Vagina (tissue), 2 donors: ENCODE measurements at regions not wholly inside any gene's neighbourhood (a gene's known extent, or its start where the extent isn't known, plus 50 kb on each side); places are given as distances from the start of the nearest gene placed in this dataset.

Source experiments
- CTCF ChIP-seq, 3 experiments: fragments of 450-650 bp in 2 of 3; fragments of 200-600 bp in 1 of 3; sonication (generic) in 1 of 3; IDR thresholded peaks; one replicate each; pipeline ENCODE4 v1.5.1; 2017 to 2019; ENCODE audit warnings: antibody characterized with exemption in 3 of 3, mild to moderate bottlenecking in 2 of 3, moderate library complexity in 2 of 3
- POLR2A ChIP-seq, 2 donors: fragments of 450-650 bp; IDR thresholded peaks; one replicate each; pipeline ENCODE4 v1.6.1; 2017; ENCODE audit warnings: antibody characterized with exemption in 2 of 2, mild to moderate bottlenecking in 2 of 2, moderate library complexity in 2 of 2

GRCh38 chr4:38605753-38606586 lies 58.0 kb upstream of the KLF3 start:
- no peak for TF ChIP-seq POLR2A (IDR thresholded peaks at IDR 0.05)
- no peak for TF ChIP-seq CTCF (IDR thresholded peaks at IDR 0.05)
